HG02678 (cell line): ENCODE measurements at regions not wholly inside any gene's neighbourhood (a gene's known extent, or its start where the extent isn't known, plus 50 kb on each side); places are given as distances from the start of the nearest gene placed in this dataset.

Experiments
- ATAC-seq: cut with Tn5 transposase; IDR thresholded peaks from one replicate; pipeline ENCODE4 v1.9.1; 2021; ENCODE audit warnings: mild to moderate bottlenecking, moderate library complexity; ENCODE audit not compliant: unreplicated experiment

DNA sequence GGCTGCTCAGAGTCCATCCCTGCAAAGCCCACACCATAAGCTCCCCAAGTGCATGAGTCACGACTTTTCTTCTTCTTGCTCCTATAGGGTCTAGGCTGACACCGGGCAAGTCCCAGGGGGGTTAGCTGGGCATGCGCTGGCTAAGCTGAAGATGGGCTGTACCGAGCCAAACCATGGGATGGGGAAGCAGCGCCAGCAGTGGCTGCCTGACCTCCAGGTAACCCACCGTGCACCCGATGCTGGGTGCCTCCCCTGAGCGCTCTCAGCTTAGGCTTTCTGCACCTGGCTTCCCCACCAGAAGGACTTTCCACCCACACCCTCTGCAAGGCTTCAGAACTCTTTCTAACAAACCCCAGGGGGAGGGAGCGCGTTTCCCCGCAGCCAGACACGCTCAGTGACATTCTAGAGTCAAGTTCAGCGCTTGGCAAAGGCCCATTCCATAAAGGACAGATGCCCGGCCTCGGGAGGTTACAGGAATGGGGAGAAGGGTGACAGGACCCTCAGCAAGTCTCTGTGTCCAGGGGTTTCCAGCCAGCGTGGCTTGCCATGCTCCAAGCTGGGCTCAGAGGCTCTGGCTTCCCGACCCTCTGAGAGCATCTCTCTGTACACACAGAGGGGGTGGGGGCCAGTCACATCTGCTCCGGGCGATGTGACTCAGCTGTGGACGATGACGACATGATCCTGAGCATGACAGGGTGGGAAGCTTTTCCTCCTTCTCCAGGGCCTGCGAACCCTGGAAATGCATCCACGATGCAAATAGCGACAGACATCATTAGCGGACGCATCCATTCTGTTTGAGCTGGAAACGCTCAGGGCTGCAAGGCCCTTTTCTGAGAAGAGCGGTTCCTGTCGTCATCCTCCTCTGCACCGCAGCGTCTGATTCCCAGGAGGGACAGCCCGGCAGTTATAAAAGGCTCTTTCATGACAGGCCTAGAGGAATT, 107.8 kb downstream of the SIK1 start:
- no peak for ATAC-seq

DNA sequence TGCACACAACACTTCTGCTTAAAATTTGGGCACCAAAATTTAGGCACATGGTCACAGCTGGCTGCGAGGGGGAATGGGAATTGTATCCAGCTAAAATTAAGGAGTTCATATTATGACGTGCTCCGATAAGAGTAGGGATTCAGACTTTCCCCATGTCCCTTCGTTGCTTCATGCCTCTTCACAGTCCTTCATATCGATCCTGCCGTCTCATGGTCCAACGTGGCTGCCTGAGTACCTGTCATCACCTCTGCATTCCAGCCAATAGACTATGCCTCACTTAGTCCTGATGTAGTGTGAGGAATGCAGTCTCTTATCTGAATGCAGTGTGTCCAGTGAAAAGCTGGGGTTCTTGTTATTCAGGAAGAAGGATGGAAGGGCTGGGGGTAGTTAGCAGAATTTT, 108.6 kb downstream of the SIK1 start:
- ATAC-seq: no peak

DNA sequence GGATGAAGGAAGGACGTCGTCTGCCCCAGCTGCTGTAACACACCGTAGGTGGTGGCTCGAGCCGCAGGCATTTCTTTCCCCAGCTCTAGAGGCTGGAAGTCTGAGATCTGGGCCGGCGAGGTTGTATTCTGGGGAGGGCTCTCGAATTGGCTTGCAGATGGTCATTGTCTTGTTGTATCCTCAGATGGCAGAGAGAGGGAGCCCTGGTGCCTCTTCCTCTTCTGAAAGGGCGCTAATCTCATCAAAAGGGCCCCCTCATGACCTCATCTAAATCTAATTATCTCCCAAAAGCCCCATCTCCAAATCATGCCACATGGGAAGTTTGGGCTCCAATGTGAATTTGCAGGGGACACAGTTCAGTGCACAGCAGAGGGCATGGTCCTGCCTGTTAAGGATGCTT, 109.0 kb downstream of the SIK1 start:
- no peak for ATAC-seq

DNA sequence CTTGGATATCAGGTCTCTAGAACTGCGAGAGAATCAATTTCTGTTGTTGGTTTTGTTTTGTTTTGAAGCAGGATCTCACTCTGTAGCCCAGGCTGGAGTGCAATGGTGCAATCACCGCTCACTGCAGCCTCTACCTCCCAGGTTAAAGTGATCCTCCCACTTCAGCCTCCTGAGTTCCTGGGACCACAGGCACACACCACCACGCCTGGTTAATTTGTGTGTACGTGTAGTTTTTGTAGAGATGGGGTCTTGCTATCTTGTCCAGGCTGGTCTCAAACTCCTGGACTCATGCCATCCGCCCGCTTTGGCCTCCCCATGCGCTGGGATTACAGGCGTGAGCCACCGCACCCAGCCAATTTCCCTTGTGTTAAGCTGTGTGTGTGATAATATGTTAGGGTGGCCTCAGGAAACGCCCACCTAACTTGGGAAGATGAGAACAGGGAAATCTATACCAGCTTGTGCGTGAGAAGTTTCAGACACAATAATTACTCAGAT, 109.6 kb downstream of the SIK1 start:
- no peak for ATAC-seq

DNA sequence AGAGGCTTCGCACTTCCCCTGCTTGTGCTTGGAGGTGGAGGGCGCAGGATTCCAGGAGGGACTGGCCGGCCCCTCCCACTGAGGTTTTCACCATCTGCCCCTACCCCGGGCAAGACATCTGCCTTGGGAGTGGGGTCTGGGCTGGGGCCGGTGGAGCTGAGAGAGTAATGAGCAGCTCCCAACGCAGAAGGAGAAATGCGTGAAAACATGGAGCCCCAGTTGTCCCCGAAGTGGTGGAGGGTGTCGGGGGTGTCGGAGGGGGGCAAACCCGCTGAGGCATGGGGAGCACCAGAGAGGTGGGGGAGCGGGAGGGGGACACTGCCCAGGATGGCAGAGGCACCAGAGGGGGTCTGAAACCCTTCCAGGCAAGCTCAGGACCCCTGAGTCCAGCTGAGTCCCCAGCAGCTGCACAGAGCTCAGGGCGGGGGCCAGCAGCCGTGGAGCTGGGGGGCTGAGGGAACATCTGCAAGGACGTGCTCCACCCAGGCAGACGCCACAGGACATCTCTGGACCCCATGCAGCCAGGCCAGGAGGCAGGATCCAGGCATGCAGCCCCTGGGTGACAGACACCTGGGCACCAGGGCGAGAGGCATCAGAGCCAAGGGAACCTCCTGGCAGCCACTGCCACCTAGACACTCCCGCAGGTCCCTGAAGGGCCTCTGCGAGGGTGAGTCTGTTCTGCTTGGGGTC, 110.6 kb downstream of the SIK1 start:
- ATAC-seq: no peak

DNA sequence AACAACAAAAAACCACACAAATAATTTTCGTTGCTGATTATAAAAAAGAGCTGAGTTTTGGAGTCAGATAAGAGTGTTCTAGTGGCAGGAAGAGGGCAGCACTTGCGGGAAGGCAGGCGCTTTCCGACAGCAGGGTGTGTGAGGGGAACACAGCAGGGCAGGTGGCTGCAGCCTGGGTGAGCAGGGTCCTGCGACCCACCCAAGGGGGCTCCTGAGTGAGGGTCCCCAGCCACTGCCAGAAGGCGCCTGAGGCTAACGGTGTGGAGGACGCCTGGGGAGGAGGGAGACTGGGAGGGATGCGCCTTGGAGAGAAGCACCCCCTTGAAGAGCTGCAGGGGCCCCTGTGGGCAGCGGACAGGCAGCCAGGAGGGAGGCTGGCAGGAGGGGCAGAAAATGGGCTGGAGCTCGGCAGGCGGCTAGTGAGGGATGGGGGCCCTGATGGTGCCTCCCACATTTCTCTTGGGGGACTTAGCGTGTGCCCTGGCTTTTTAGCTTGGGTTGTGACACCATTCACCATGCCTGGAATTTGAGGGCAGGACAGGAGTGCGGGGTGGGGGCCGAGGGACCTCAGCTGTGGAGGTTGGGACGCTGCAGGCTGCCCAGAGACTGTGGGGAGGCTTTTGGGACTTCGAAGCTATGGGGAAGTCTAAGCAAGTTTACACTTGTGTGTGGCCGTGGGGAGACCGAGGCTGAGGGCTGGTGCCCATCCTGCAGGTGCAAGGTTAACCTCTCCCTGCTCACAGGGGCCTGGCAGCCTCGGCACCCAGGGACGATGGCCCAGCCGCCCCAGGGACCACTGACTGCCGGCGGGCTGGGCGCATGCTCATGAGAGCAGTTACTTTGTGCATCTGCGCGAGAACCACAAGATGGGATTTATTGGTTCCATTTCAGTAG, 111.4 kb downstream of the SIK1 start:
- no peak for ATAC-seq

DNA sequence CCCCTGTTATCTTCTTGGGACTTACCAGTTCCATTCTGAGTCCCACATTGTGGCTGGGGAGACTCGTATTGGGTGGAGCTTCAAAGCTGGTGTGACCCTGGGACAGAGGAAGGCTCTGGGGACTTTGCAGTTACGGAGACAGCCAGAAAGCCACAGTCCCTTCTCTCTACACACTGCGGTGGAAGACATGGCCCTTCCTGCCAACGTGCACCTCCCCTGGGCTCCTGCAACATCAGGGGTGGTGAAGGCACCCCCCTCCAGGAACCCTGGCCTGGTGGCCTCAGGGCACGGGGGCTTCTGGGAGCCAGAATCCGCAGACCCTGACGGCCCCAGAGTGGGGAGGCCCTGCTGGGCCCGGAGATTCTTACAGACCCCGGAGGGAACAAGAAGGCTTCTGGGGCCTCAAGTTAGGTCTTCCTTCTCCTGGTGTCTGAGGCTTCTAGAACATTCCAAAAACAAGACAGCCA, 113.0 kb downstream of the SIK1 start:
- ATAC-seq: no peak

DNA sequence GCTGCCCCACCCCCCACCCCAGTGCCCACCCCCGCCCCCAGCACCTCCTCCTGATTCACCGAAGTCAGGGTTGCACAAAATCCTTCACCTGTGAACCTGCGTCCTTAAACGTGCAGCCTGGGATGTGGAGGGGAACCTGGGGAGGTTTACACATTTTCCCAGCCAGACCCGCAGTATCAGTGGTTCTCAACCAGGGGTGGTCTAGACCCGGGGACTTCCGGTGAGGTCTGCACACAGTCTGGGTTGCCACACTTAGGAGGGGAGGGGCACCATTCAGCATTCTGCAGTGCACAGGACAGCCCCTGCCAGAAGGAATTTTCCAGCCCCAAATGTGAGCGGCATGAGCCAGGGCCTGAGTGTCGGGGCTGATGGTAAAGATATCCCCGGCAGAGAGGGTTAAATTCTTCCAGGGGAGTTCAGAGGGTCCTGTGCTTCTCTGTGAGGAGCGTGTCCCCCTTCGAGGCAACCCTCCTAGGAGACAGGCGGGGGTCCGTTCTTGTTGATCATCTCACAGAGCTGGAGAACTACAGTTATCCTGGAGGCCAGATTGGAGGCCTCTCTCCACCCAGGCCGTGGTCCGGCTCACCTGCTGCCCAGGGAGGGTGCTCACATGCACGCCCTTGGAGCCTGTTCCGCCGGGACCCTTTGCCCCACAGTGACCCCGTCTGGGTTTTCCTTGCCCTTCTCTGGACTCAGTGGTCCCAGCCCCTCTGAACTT, 113.6 kb downstream of the SIK1 start:
- no peak for ATAC-seq

DNA sequence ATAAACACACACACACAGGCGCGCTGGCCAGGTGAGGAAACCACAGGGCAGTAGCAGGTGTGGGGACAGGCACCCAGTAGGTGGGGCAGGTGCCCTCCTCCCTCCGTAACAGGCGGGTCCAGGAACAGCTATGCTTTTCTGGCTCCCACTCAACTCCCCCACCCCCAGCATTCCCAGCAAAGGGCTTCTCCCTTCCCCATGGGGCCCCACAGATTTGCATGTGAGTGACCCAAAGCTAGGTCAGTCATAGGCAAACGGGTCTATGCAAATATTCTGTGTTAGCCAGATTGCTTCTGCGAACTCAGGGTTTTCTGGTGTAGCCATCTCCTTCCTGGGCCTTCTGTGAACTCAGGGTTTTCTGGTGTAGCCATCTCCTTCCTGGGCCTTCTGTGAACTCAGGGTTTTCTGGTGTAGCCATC, 114.2 kb downstream of the SIK1 start:
- ATAC-seq: no peak

DNA sequence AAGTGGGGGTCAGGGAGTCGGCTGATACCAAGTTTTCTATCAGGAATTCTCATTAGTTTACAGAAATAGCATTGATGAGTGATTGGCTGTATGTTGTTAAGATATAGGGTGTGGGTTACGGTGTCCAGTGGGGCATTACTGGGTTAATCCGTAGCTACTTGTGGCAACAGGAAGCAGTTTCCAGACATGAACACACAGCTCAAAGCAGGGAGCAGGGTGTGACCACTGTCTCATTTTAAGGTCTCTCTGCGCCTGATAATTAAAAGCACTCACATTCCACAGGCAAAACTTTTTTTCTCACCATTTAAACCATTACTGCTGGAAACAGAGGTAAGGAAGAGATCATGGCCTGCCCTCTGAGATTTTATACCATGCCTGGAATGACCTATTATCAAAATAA, 114.9 kb downstream of the SIK1 start:
- no peak for ATAC-seq

DNA sequence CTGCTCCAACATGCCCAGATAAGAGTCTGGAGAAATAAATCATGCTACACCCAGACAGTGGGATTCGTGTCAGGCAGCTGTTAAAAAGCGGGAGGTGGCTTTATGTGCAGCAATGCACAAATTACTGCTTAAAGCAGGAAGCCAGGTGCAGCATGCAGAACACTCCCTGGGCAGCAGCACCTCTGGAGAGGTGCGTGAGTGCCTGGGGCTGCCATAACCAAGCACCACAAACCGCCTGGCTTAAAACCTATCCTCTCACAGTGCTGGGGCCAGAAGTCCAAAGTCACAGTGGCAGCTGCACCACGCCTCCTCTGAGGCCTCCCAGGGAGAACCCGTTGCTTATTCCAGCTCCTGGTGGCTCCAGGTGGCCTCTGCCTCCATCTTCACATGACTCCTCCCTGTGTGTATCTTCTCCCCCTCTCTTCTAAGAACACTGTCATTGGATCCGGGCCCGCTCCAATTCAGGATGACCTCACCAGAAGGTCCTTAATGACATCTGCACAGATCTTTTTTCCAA, 115.6 kb downstream of the SIK1 start:
- no peak for ATAC-seq

DNA sequence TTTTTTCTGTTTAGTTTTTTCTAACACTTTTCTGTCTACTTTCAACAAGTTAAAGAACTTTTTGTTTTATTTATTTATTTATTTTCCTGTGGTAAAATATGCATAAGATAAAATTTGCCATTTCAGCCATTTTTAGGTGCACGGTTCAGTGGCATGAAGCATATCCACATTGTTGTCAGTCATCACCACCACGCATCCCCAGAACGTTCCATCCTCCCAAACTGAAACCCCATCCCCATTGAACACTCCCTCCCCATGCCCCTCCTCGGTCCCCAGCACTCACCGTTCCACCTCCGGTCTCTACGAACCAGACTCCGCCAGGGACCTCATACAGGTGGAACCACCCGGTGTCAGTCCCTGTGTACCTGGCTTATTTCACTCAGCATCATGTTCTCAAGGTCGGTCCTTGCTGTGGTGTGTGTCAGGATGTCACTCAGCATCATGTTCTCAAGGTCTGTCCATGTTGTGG, 118.1 kb downstream of the SIK1 start:
- ATAC-seq: no peak

DNA sequence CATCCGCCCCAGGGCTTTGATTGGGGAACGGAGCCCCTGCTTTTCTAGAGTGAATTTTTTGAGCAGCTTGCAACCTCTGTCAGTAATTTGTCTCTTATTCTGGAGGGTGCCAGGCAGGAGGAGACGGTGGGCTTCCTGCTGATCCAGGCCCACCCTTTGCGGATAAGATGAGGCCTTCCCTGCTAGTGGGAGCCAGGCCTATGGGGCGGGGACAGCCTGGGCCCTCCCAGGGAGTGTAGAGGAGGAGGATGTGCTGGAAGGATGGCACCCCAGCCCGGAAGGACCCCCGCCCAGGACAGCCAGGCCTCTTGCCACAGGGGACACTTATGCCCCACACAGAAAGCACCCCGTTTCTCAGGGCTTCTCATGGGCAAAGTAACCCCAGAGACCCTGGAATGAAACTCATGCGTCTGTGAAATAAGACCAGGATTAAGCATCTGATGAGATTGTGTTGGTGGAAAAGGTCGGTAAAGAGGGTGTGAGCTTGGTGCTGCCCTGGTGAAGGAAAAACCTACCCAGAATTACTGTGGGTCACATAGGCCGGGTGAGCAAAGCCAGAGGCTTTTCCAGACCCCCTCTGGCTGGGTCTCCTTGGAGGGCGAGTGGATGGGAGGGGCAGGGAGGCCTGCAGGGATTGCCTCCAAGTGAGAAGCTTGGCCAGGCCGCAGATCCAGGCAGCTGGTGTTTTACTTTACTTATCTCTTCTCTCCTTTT, 118.7 kb downstream of the SIK1 start:
- no peak for ATAC-seq

DNA sequence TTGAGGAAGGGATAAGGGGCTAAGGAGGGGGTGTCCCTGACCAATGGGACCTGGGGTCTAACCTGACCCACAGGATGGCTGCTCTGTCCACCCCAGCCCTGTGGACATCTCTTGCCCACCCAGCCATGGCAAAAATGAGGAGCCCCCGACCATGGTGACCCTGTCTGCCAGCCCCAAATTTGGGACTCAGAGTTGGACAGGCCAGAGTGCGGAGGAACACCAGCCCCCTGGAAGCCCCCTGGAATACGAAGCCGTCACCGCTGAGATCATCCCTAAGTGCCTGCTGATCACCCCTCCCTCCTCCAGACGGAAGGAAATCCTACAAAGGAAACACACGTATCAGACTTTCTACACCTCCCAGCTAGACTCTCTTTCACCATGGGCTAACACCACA, 119.3 kb downstream of the SIK1 start:
- no peak for ATAC-seq

DNA sequence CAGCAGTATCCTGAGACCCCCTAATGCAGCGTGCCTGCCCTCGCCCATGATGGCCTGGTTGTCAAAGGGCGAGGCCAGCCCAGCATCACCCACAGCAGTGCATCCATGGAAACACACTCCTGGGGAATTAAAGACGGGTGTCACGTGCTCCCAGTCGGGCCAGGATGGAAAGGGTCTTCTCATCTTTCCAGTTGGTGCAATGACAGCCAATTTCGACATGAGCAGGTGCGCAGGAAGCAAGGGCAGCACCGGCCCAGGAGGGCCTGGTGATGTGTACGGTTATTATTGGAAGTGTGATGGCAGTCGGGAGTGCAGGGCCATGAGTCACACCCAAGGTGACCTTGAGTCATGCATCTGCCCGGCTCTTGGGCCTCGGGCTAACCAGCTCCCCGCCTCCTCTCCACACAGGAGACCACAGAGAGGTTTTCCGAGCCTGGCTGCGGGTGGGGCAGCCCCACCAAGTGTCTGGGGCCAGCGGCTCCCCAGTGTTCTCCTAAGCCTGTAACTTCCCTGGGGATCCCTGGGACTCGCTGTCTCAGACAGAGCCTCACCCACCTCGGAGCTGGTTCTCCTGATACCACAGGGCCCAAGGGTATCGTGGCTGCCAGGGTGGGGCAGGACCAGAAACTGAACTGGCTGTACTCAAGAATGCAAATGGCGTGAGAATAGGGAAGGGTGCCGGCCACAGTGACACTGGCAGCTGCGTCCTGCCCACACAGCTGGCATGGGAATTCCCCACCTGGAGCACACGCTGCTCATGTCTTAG, 119.8 kb downstream of the SIK1 start:
- no peak for ATAC-seq

DNA sequence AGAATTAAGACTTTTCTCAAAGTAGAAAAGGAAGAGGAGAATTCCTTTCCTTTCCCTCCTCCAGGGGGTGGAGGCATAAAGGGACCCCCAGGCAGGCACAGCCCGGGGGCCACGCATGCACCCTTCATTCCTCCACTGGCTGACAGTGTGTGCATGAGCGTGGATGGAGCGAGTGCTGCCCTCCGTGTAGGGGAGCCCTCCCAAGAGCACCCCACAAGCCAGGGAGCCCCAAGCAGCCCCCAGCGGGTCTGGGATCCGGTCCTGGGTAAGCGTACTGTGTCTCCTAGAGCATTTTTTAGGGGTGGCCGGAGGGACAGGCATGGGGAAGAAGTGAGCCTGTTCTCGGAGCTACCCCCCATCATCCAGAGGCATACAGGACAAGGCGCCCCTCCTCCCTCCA, 120.5 kb downstream of the SIK1 start:
- ATAC-seq: no peak

DNA sequence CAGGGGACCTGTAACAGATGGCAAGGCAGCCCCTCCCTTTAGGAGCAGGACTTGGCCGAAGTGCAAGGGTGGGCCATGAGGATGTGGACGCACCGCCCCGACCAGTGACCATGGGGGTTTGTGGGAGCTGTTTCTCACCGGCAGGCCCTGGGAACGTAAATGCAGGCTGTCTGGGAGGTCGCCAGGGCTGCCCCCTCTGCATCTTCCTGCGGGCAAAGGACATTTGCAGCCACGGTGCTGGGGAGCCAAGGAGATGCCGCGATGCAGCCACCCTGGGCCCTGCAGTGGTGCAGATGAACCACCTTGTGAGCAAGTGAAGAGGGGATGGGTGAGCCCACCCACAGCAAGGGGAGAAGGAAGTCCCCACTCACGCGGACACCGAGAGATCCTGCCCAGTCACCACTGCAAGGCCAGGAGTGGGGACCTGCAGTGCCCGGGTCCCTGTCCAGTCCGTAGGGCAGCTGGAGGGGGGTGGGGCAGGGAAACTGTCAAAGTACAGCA, 121.1 kb downstream of the SIK1 start:
- no peak for ATAC-seq

DNA sequence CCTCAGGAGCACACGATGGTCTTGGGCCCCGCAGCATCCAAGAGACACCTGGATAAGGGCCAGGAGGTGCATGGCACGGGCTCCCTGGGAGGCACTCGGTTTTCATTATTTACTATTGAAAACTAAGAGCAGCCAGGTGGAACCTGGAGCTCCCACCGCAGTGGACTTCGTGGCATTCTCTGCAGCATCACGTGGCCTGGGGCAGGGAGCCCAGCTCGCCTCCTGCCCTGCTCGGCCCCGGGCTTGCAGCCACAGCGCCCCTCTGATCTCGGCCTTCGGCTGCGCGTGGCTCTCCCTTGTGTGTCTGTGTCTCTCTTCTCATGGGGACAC, 121.6 kb downstream of the SIK1 start:
- no peak for ATAC-seq
